ENCODE measurements at regions not wholly inside any gene's neighbourhood (a gene's known extent, or its start where the extent isn't known, plus 50 kb on each side); places are given as distances from the start of the nearest gene placed in this dataset.

- H3K9me3 ChIP-seq (ENCODE audit: insufficient read depth, low read length, severe bottlenecking), result no peaks in the 10 kb centered on the region
- H3K79me2 ChIP-seq (ENCODE audit: insufficient read depth, low read length), result no peaks in the 10 kb centered on the region
- TF ChIP-seq CTCF (IDR thresholded peaks at IDR 0.05; ENCODE audit: borderline replicate concordance, extremely low read depth, low read length, poor library complexity, severe bottlenecking) (no peak), EZH2 (IDR thresholded peaks at IDR 0.05; ENCODE audit: borderline replicate concordance, low read depth, low read length, severe bottlenecking) (no peak)
- ATAC-seq (ENCODE audit: insufficient read depth, low read depth) (no peak), DNase-seq (no peak)
- no peak overlapping the region for H2AFZ ChIP-seq (ENCODE audit: low read depth, low read length)
- H3K4me3 ChIP-seq (ENCODE audit: low read depth in 1 of 2, low read length in 2 of 2), result no peak overlapping the region
- no peak overlapping the region for H3K4me2 ChIP-seq (ENCODE audit: insufficient read depth, low read length)
- H3K27me3 ChIP-seq (ENCODE audit: insufficient read depth, low read length, poor library complexity), result no peaks in the 10 kb centered on the region
- H3K4me1 ChIP-seq (ENCODE audit: insufficient read depth, low read length), result no peaks in the 10 kb centered on the region
- no peak overlapping the region for H3K9ac ChIP-seq (ENCODE audit: low read depth, low read length)
- H3K27ac ChIP-seq (ENCODE audit: low read length), result no peak overlapping the region
- no peaks in the 10 kb centered on the region for H4K20me1 ChIP-seq (ENCODE audit: insufficient read depth, low read length)
- no peaks in the 10 kb centered on the region for H3K36me3 ChIP-seq (ENCODE audit: insufficient read depth, low read length)
These were observed 1251.4 kb upstream of the CDH6 start for GRCh38 chr5:29942089-29942488.

- Histone ChIP-seq H3K4me2 (ENCODE audit: insufficient read depth, low read length) (no peak overlapping the region), H3K27ac (ENCODE audit: low read length) (no peak overlapping the region), H3K27me3 (ENCODE audit: insufficient read depth, low read length, poor library complexity) (no peaks in the 10 kb centered on the region), H3K9ac (ENCODE audit: low read depth, low read length) (no peak overlapping the region), H4K20me1 (ENCODE audit: insufficient read depth, low read length) (no peaks in the 10 kb centered on the region), H3K79me2 (ENCODE audit: insufficient read depth, low read length) (no peaks in the 10 kb centered on the region), H3K4me3 (ENCODE audit: low read depth in 1 of 2, low read length in 2 of 2) (no peak overlapping the region), H3K9me3 (ENCODE audit: insufficient read depth, low read length, severe bottlenecking) (no peaks in the 10 kb centered on the region), H2AFZ (ENCODE audit: low read depth, low read length) (no peak overlapping the region), H3K36me3 (ENCODE audit: insufficient read depth, low read length) (no peaks in the 10 kb centered on the region), H3K4me1 (ENCODE audit: insufficient read depth, low read length) (no peaks in the 10 kb centered on the region)
- no peak for TF ChIP-seq CTCF (IDR thresholded peaks at IDR 0.05; ENCODE audit: borderline replicate concordance, extremely low read depth, low read length, poor library complexity, severe bottlenecking)
- TF ChIP-seq EZH2 (IDR thresholded peaks at IDR 0.05; ENCODE audit: borderline replicate concordance, low read depth, low read length, severe bottlenecking), result no peak
- no peak for ATAC-seq (ENCODE audit: insufficient read depth, low read depth)
- no peak for DNase-seq
These were observed 1253.5 kb upstream of the CDH6 start for GRCh38 chr5:29939988-29940387.

GRCh38 chr5:29935371-29935770, 1258.1 kb upstream of the CDH6 start:
- no peak overlapping the region for H2AFZ ChIP-seq (ENCODE audit: low read depth, low read length)
- H3K4me2 ChIP-seq (ENCODE audit: insufficient read depth, low read length), result no peak overlapping the region
- H3K36me3 ChIP-seq (ENCODE audit: insufficient read depth, low read length), result no peaks in the 10 kb centered on the region
- no peaks in the 10 kb centered on the region for H3K27me3 ChIP-seq (ENCODE audit: insufficient read depth, low read length, poor library complexity)
- no peak overlapping the region for H3K27ac ChIP-seq (ENCODE audit: low read length)
- TF ChIP-seq CTCF (IDR thresholded peaks at IDR 0.05; ENCODE audit: borderline replicate concordance, extremely low read depth, low read length, poor library complexity, severe bottlenecking), result no peak
- H3K9ac ChIP-seq (ENCODE audit: low read depth, low read length), result no peak overlapping the region
- DNase-seq (no peak), ATAC-seq (ENCODE audit: insufficient read depth, low read depth) (no peak)
- H4K20me1 ChIP-seq (ENCODE audit: insufficient read depth, low read length), result no peaks in the 10 kb centered on the region
- no peaks in the 10 kb centered on the region for H3K9me3 ChIP-seq (ENCODE audit: insufficient read depth, low read length, severe bottlenecking)
- no peak overlapping the region for H3K4me3 ChIP-seq (ENCODE audit: low read depth in 1 of 2, low read length in 2 of 2)
- H3K79me2 ChIP-seq (ENCODE audit: insufficient read depth, low read length), result no peaks in the 10 kb centered on the region
- H3K4me1 ChIP-seq (ENCODE audit: insufficient read depth, low read length), result no peaks in the 10 kb centered on the region

GRCh38 chr5:29930316-29930715, 1263.2 kb upstream of the CDH6 start:
- Histone ChIP-seq H3K27ac (ENCODE audit: low read length) (no peak overlapping the region), H3K9me3 (ENCODE audit: insufficient read depth, low read length, severe bottlenecking) (no peaks in the 10 kb centered on the region), H3K4me3 (ENCODE audit: low read depth in 1 of 2, low read length in 2 of 2) (no peak overlapping the region), H4K20me1 (ENCODE audit: insufficient read depth, low read length) (no peaks in the 10 kb centered on the region), H3K27me3 (ENCODE audit: insufficient read depth, low read length, poor library complexity) (no peaks in the 10 kb centered on the region), H3K79me2 (ENCODE audit: insufficient read depth, low read length) (no peaks in the 10 kb centered on the region), H3K9ac (ENCODE audit: low read depth, low read length) (no peak overlapping the region), H3K4me2 (ENCODE audit: insufficient read depth, low read length) (no peak overlapping the region), H2AFZ (ENCODE audit: low read depth, low read length) (no peak overlapping the region), H3K36me3 (ENCODE audit: insufficient read depth, low read length) (no peaks in the 10 kb centered on the region), H3K4me1 (ENCODE audit: insufficient read depth, low read length) (no peaks in the 10 kb centered on the region)
- TF ChIP-seq EZH2 (IDR thresholded peaks at IDR 0.05; ENCODE audit: borderline replicate concordance, low read depth, low read length, severe bottlenecking) (no peak), CTCF (IDR thresholded peaks at IDR 0.05; ENCODE audit: borderline replicate concordance, extremely low read depth, low read length, poor library complexity, severe bottlenecking) (no peak)
- ATAC-seq (ENCODE audit: insufficient read depth, low read depth) (no peak), DNase-seq (no peak)

Measured in DND-41 (cell line).